CD14-positive monocyte (primary cell): ENCODE measurements at regions not wholly inside any gene's neighbourhood (a gene's known extent, or its start where the extent isn't known, plus 50 kb on each side); places are given as distances from the start of the nearest gene placed in this dataset.

ENCODE experiments used
- DNase-seq, 3 donors: peaks; one replicate each; pipeline ENCODE4 v3.0.0-alpha.2; 2011 to 2022
- H2AFZ ChIP-seq: 2 replicates; pipeline ENCODE4 v1.6.0; 2012; ENCODE audit warnings: mild to moderate bottlenecking, low read depth, low read length, inconsistent platforms; ENCODE audit not compliant: insufficient read depth, poor library complexity, severe bottlenecking
- H3K27ac ChIP-seq, 2 donors: 1 replicate in 1 of 2; 2 replicates in 1 of 2; pipeline ENCODE4 v1.5.1; 2012 to 2013; ENCODE audit warnings: low read length in 2 of 2, control low read depth in 1 of 2, inconsistent platforms in 1 of 2, low read depth in 1 of 2, mild to moderate bottlenecking in 1 of 2
- H3K27me3 ChIP-seq, 2 donors: one replicate each; pipeline versions ENCODE4 v1.6.0 to v1.6.1; 2011 to 2013; ENCODE audit warnings: low read length in 2 of 2; ENCODE audit not compliant: control insufficient read depth in 2 of 2, insufficient read depth in 2 of 2
- H3K36me3 ChIP-seq, 2 donors: replicated peaks in 1 of 2; 1 replicate in 1 of 2; 2 replicates in 1 of 2; pipeline versions ENCODE4 v1.5.1 to v1.6.1; 2012 to 2013; ENCODE audit warnings: low read length in 2 of 2, control low read depth in 1 of 2, inconsistent platforms in 1 of 2, mild to moderate bottlenecking in 1 of 2; ENCODE audit not compliant: insufficient read depth in 2 of 2, control insufficient read depth in 1 of 2
- H3K4me1 ChIP-seq, 2 donors: 1 replicate in 1 of 2; 2 replicates in 1 of 2; pipeline versions ENCODE4 v1.5.1 to v1.6.1; 2012 to 2013; ENCODE audit warnings: low read length in 2 of 2, control low read depth in 1 of 2, inconsistent platforms in 1 of 2, mild to moderate bottlenecking in 1 of 2, moderate library complexity in 1 of 2; ENCODE audit not compliant: insufficient read depth in 2 of 2, control insufficient read depth in 1 of 2
- H3K4me2 ChIP-seq: replicated peaks from 2 replicates; pipeline ENCODE3; 2012; ENCODE audit warnings: low read length, moderate library complexity, mild to moderate bottlenecking; ENCODE audit not compliant: poor library complexity, severe bottlenecking; ENCODE audit errors: extremely low read depth
- H3K4me3 ChIP-seq, 3 experiments: fragments of 200-600 bp in 1 of 3; sonication (generic) in 1 of 3; replicated peaks in 1 of 3; 1 replicate in 2 of 3; 2 replicates in 1 of 3; pipeline ENCODE4 v1.5.1; 2011 to 2013; ENCODE audit warnings: low read length in 3 of 3, mild to moderate bottlenecking in 3 of 3, control low read depth in 2 of 3, low read depth in 2 of 3, inconsistent platforms in 1 of 3, moderate library complexity in 1 of 3
- H3K79me2 ChIP-seq: 2 replicates; pipeline ENCODE4 v1.6.0; 2012; ENCODE audit warnings: mild to moderate bottlenecking, control low read depth, inconsistent platforms, low read length, moderate library complexity; ENCODE audit not compliant: insufficient read depth
- H3K9ac ChIP-seq: 2 replicates; pipeline ENCODE4 v1.6.0; 2017; ENCODE audit warnings: low read length, mild to moderate bottlenecking; ENCODE audit not compliant: insufficient read depth, poor library complexity, severe bottlenecking
- H3K9me3 ChIP-seq, 2 donors: replicated peaks in 1 of 2; 1 replicate in 1 of 2; 2 replicates in 1 of 2; pipeline versions ENCODE4 v1.5.1 to v1.6.1; 2012 to 2013; ENCODE audit warnings: low read length in 2 of 2, control low read depth in 1 of 2; ENCODE audit not compliant: control insufficient read depth in 1 of 2, insufficient read depth in 1 of 2
- H4K20me1 ChIP-seq: 2 replicates; pipeline ENCODE4 v1.6.0; 2012; ENCODE audit warnings: mild to moderate bottlenecking, low read length, control low read depth, moderate library complexity; ENCODE audit not compliant: insufficient read depth
- H3K27ac Mint-ChIP-seq, 7 donors: one replicate each; pipeline ENCODE4 v1.8.0; 2020; ENCODE audit warnings: mild to moderate bottlenecking in 7 of 7, mixed read lengths in 7 of 7, moderate library complexity in 6 of 7, inconsistent platforms in 2 of 7
- H3K27me3 Mint-ChIP-seq, 3 donors: one replicate each; pipeline ENCODE4 v1.8.0; 2021 to 2022; ENCODE audit warnings: low read depth in 3 of 3, mild to moderate bottlenecking in 3 of 3, mixed read lengths in 3 of 3, moderate library complexity in 3 of 3, inconsistent platforms in 1 of 3
- H3K36me3 Mint-ChIP-seq, 2 donors: one replicate each; pipeline ENCODE4 v1.8.0; 2020; ENCODE audit warnings: mixed read lengths in 2 of 2, inconsistent platforms in 1 of 2, mild to moderate bottlenecking in 1 of 2
- H3K4me1 Mint-ChIP-seq: one replicate; pipeline ENCODE4 v1.8.0; 2020; ENCODE audit warnings: mild to moderate bottlenecking, mixed read lengths
- H3K4me3 Mint-ChIP-seq, 2 donors: one replicate each; pipeline ENCODE4 v1.8.0; 2020; ENCODE audit warnings: mild to moderate bottlenecking in 2 of 2, mixed read lengths in 2 of 2, moderate library complexity in 1 of 2
- H3K9me3 Mint-ChIP-seq, 7 donors: one replicate each; pipeline ENCODE4 v1.8.0; 2020 to 2022; ENCODE audit warnings: mixed read lengths in 7 of 7, mild to moderate bottlenecking in 6 of 7, moderate library complexity in 6 of 7, inconsistent platforms in 2 of 7
- CTCF ChIP-seq: fragments of 200-600 bp; IDR thresholded peaks from one replicate; pipeline ENCODE4 v1.8.0; 2022; ENCODE audit warnings: antibody characterized with exemption, mild to moderate bottlenecking
- WGBS: methylation state at CpG from one replicate; pipeline ENCODE4 v1.1.5; 2013; ENCODE audit warnings: missing lambda C conversion rate; ENCODE audit not compliant: insufficient coverage; 5-methylcytosine and 5-hydroxymethylcytosine counted together
- intact Hi-C, 2 donors: fragments of 100-400 bp; cut with micrococcal nuclease; formaldehyde crosslinking; loops; one replicate each; pipeline versions ENCODE4 v1.15.0 to v1.15.1; 2023

DNA sequence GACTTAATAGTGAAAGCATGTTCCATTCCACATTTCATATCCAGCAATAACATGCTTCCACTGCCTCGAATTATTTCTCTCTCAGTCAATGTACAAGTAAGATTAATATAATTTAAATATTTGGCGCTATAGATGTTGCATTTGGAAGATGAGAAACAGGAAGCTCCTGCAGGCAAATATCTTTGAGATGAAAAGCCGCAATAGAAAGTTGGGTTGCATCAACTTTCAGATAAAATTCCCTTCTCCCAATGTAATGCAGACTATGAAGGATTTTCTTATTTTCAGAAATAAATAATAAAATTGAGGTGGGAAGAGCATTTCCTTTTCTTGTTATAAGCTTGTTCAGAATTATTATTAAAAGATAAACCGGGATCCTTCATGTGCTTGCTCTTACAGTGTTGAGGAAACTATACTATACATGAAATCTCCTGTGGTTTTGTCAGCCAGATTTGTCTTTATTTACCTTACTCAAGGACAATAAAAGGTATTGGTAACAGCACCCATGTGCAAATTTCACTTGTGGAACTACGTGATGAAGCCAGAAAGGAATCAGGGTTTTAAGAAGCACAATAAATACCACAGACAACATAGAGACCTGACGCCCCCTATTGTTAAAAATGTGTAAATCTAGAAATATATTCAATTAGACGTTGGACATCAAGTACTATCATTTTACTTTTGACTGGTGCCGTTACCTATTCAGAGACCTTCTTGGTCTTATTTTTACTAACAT is 307.0 kb downstream of the ARPP21 start:
- no peak overlapping the region for H3K4me3 ChIP-seq

GRCh38 chr3:35946854-35947515 is 307.7 kb downstream of the ARPP21 start:
- peaks cover 0 to 3% (median 0%) of the 10 kb centered on the region in 7 donors for H3K9me3 Mint-ChIP-seq
- H3K9me3 ChIP-seq: no peaks in the 10 kb centered on the region
- no peaks in the 10 kb centered on the region for H3K27me3 ChIP-seq
- H3K36me3 Mint-ChIP-seq: no peaks in the 10 kb centered on the region
- intact Hi-C loops: no loop called here
- H3K79me2 ChIP-seq: no peaks in the 10 kb centered on the region
- H3K4me3 Mint-ChIP-seq: no peak overlapping the region
- DNase-seq: no peak
- H4K20me1 ChIP-seq: no peaks in the 10 kb centered on the region
- no peaks in the 10 kb centered on the region for H3K4me1 Mint-ChIP-seq
- no peak overlapping the region for H3K27ac Mint-ChIP-seq
- H3K4me1 ChIP-seq: no peaks in the 10 kb centered on the region
- H3K36me3 ChIP-seq: no peaks in the 10 kb centered on the region
- H3K27ac ChIP-seq: no peak overlapping the region
- no peak overlapping the region for H3K9ac ChIP-seq
- peaks cover 0 to 1% (median 0%) of the 10 kb centered on the region in 3 donors for H3K27me3 Mint-ChIP-seq
- H3K4me2 ChIP-seq: no peak overlapping the region
- no CpG with 5 or more reads among the region's 2 CpGs for WGBS
- no peak overlapping the region for H2AFZ ChIP-seq
- H3K4me3 ChIP-seq: no peak overlapping the region
- TF ChIP-seq CTCF: peak; percentile 17

More for the DNA sequence above, 307.0 kb downstream of the ARPP21 start:
- H3K4me1 Mint-ChIP-seq: no peaks in the 10 kb centered on the region
- no peaks in the 10 kb centered on the region for H3K36me3 Mint-ChIP-seq
- H3K27me3 Mint-ChIP-seq: peaks cover 0 to 1% (median 0%) of the 10 kb centered on the region in 3 donors
- TF ChIP-seq CTCF: peak; percentile 41
- H3K9me3 Mint-ChIP-seq: peaks cover 0 to 2% (median 0%) of the 10 kb centered on the region in 7 donors
- Histone ChIP-seq H3K36me3 (no peaks in the 10 kb centered on the region), H4K20me1 (no peaks in the 10 kb centered on the region), H3K4me1 (no peaks in the 10 kb centered on the region), H3K4me2 (no peak overlapping the region), H2AFZ (no peak overlapping the region), H3K27ac (no peak overlapping the region), H3K27me3 (no peaks in the 10 kb centered on the region), H3K9ac (no peak overlapping the region), H3K79me2 (no peaks in the 10 kb centered on the region), H3K9me3 (no peaks in the 10 kb centered on the region)
- DNase-seq: no peak
- H3K4me3 Mint-ChIP-seq: no peak overlapping the region
- intact Hi-C loops: no loop called here
- H3K27ac Mint-ChIP-seq: no peak overlapping the region
- no CpG with 5 or more reads among the region's 8 CpGs for WGBS
